Epidermal melanocyte (primary cell): ENCODE measurements at regions not wholly inside any gene's neighbourhood (a gene's known extent, or its start where the extent isn't known, plus 50 kb on each side); places are given as distances from the start of the nearest gene placed in this dataset.

ENCODE experiments used
- DNase-seq: peaks from one replicate; pipeline ENCODE4 v3.0.0; 2011; ENCODE audit warnings: low spot score; ENCODE audit not compliant: insufficient read length

- no peak for DNase-seq
Observed at GRCh38 chr3:10702961-10703740, 112.9 kb upstream of the SLC6A11 start.

GRCh38 chr3:10703875-10704274, 112.2 kb upstream of the SLC6A11 start:
- no peak for DNase-seq

- DNase-seq: no peak
Observed at GRCh38 chr3:10706156-10706739, 109.8 kb upstream of the SLC6A11 start.

- no peak for DNase-seq
Observed at GRCh38 chr3:10706740-10707399, 109.2 kb upstream of the SLC6A11 start.

GRCh38 chr3:10707400-10708215, 108.4 kb upstream of the SLC6A11 start:
- no peak for DNase-seq

- no peak for DNase-seq
Observed at GRCh38 chr3:10708216-10708893, 107.7 kb upstream of the SLC6A11 start.

GRCh38 chr3:10709110-10709781, 106.8 kb upstream of the SLC6A11 start:
- DNase-seq: no peak

- DNase-seq: no peak
Observed at GRCh38 chr3:10712121-10712520, 103.9 kb upstream of the SLC6A11 start.

GRCh38 chr3:10713656-10714055, 102.4 kb upstream of the SLC6A11 start:
- DNase-seq: no peak

- no peak for DNase-seq
Observed at GRCh38 chr3:10715886-10716285, 100.1 kb upstream of the SLC6A11 start.

GRCh38 chr3:10716964-10717363, 99.1 kb upstream of the SLC6A11 start:
- DNase-seq: no peak

GRCh38 chr3:10717756-10718155, 98.3 kb upstream of the SLC6A11 start:
- DNase-seq: no peak

GRCh38 chr3:10721101-10721500, 94.9 kb upstream of the SLC6A11 start:
- no peak for DNase-seq

- DNase-seq: no peak
Observed at GRCh38 chr3:10722911-10723310, 93.1 kb upstream of the SLC6A11 start.

GRCh38 chr3:10723991-10724390, 92.0 kb upstream of the SLC6A11 start:
- no peak for DNase-seq

GRCh38 chr3:10725067-10725466, 91.0 kb upstream of the SLC6A11 start:
- no peak for DNase-seq

GRCh38 chr3:10725846-10726245, 90.2 kb upstream of the SLC6A11 start:
- no peak for DNase-seq

GRCh38 chr3:10726787-10727186, 89.2 kb upstream of the SLC6A11 start:
- no peak for DNase-seq

- DNase-seq: no peak
Observed at GRCh38 chr3:10729439-10729838, 86.6 kb upstream of the SLC6A11 start.

GRCh38 chr3:10732292-10732691, 83.7 kb upstream of the SLC6A11 start:
- DNase-seq: no peak

- DNase-seq: no peak
Observed at GRCh38 chr3:10733297-10733696, 82.7 kb upstream of the SLC6A11 start.
